NCI-H510A (cell line): ENCODE measurements at regions not wholly inside any gene's neighbourhood (a gene's known extent, or its start where the extent isn't known, plus 50 kb on each side); places are given as distances from the start of the nearest gene placed in this dataset.
"Not testable (repeated sequence)": the region's sequence is repeated elsewhere in the genome, so short reads cannot be mapped to it uniquely, and the experiment has no call there.

ENCODE experiments used
- DNase-seq: peaks from one replicate; lab custom pipeline; 2025; lab: John Stamatoyannopoulos, UW

- DNase-seq = no peak
These were observed 853.2 kb downstream of the UQCRFS1 start for GRCh38 chr19:28359431-28360414.

DNA sequence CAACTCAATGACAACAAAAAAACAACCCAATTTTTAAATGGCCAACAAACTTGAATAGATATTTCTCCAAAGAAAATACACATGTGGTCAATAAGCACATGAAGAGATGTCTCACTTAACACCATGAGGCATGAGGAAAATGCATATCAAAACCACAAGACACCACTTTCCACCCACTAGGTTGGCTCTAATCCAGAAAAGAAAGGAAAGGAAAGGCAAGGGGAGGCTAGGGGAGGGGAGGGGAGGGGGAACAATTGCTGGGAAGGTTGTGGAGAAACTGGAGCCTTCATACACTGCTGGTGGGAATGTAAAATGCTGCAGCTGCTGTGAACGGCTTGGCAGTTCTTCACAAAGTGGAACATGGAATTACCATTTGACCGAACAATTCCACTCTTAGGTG, 854.3 kb downstream of the UQCRFS1 start:
- no peak for DNase-seq

DNA sequence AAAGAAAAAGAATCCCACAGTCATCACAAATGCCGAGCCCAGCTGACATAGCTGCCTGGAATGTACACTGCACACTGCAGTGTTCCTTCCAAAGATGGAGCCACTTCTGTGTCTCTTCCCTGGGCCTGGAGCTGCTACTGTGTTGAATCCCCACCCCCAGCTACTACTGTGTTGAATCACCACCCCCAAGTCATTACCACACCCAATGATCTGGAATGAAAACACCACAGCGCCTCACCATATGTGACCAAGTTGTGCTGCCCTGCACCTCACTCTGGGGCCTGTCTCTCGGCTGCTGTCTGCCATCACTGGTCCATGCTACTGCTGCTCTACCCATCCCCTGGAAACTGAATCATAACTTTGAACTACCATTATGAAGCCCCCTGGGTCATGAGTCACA, 861.2 kb downstream of the UQCRFS1 start:
- no peak for DNase-seq

DNA sequence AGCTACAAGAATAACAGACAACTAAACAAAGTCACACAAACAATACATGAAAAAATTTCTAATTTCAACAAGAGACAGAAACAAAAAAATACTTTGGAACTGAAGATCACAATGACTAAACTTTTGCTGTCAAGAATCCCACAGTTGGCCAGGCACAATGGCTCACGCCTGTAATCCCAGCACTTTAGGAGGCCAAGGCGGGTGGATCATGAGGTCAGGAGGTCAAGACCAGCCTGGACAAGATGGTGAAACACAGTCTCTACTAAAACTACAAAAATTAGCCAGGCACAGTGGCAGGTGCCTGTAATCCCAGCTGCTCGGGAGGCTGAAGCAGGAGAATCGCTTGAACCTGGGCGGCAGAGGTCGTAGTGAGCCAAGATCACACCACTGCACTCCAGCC, 861.6 kb downstream of the UQCRFS1 start:
- not testable (repeated sequence) for DNase-seq

DNA sequence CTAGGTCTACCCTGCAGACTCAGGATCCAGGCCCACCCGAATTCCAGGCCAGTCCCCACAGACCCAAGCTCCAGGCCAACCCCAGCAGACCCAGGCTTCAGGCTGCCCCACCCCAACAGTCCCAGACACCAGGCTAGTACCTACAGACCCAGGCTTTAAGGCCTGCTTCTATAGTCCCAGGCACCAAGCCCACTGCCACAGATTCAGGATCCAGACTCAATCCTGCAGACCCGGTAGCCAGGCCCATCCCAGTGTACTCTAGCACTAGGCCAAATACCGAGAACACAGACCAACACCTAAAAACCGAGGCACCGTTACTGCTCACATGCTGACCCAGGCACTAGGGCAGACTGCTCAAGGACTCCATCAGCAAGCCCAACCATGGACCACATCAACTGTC, 862.3 kb downstream of the UQCRFS1 start:
- DNase-seq = no peak

- DNase-seq = no peak
These were observed 862.9 kb downstream of the UQCRFS1 start for GRCh38 chr19:28350037-28350436.

DNA sequence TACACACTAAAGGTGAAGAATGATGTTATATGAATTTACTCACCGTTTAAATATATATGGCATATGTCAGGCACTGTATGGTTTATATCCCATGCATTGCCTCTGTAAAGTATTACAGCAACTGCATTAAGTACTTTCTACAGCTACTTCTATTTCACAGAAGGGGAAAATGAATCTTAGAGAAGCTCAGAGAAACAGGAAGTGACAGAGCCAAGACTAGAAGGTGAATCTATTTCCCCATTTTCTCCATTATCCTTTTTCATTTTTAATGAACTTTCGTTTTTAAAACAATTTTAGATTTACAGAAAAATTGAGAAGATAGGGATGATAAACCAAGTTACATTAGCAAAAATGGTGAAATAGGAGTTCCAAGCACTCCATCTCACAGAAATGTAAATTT, 863.3 kb downstream of the UQCRFS1 start:
- DNase-seq = no peak

DNA sequence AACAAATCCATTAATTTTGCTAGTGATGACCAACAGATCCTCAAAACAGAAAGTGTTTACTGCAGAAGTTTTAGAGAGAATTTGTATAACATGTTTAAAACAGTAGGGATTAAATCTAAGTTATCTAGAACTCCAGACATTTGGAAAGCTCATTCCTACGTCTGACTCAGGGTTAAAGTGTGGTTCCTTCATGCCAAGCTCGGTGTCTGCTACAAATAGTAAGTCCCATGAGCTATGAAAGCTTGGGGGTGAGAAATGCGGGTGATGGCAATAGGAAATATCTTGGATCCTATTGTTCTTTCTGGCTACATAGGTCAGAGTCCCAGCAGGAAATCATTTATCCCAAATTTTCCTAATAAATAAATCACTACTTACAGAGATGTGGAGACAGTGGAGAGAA, 867.1 kb downstream of the UQCRFS1 start:
- no peak for DNase-seq

DNA sequence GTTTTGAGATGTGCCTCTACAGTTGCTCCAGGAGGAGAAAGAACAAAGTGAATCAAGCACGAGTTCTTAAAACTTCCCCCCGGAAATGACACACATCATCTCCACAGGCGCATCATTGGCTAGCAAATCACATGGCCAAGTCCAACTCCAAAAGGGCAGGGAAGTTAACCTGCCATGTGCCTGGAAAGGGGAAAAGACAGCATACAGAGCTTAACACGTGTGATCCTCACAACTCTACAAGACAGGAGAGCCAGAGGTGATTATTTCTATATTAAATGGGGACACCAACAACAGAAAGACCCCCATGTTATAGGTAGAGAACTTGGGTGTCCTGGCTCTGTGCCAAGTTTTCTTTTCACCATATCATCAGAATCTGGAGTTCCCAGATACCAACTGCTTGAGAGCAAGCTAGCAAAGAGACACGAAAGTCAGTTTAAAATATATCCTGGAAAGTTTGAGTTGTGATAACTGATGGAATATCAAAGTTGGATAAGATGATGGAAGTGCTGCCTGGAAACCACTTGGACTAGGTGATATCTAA, 871.1 kb downstream of the UQCRFS1 start:
- DNase-seq = no peak

DNA sequence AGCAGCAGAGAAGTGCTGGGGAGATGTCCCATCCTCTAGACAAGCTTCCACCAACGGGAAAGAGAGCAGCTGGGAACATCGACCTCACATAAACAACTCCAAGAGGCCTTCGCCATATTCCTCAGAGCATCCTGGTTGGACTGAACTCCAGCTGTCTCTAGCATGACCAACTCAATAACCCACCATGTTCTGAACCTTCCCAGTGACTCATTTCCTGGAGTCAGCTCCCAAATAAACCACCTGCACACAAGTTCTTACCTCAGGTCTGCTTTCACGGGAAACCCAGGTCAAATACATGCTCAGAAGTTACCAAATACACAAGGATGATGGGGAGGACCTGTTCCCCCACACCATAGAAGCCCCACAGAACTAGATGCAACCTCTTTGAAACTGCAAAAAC, 878.5 kb downstream of the UQCRFS1 start:
- DNase-seq = no peak

- DNase-seq = no peak
These were observed 879.0 kb downstream of the UQCRFS1 start for GRCh38 chr19:28333909-28334308.

DNA sequence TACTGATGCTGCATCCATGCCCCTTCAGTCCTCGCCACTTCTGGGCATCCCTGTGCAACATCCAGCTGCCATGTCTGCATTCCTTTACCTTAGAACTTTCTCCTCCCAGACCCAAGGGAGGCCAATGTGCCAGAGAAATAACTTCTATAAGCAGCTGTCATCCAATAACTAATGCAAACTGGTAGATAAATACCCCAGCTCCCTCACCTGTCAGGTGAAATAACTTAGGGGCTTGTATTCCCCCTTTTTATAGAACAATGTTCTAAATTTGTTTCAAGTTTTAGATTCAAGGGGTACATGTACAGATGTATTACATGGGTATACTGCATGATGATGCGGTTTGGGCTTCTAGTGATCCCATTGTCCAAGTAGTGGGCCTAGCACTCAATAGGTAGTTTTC, 880.1 kb downstream of the UQCRFS1 start:
- no peak for DNase-seq

DNA sequence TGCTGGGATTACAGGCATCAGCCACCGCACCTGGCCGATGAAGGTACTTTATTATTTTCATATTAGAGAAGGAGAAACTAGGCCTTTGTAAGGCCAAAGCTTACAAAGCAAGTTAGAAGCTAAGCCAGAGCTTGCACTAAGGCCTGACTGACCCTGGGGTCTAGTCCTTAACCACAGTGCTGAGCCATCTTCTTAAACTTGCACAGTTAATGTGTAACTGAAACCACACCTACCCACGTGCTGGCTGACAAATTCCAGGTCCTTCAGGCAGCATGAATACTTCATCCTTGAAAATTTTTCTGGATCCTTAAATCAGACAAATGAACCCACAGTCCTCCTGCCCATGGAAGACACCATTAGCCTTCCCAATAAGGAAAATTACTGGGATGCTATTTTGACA, 880.6 kb downstream of the UQCRFS1 start:
- no peak for DNase-seq

- no peak for DNase-seq
These were observed 881.4 kb downstream of the UQCRFS1 start for GRCh38 chr19:28331596-28331995.

- DNase-seq = no peak
These were observed 882.1 kb downstream of the UQCRFS1 start for GRCh38 chr19:28330831-28331230.

GRCh38 chr19:28329429-28329828, 883.5 kb downstream of the UQCRFS1 start:
- no peak for DNase-seq

DNA sequence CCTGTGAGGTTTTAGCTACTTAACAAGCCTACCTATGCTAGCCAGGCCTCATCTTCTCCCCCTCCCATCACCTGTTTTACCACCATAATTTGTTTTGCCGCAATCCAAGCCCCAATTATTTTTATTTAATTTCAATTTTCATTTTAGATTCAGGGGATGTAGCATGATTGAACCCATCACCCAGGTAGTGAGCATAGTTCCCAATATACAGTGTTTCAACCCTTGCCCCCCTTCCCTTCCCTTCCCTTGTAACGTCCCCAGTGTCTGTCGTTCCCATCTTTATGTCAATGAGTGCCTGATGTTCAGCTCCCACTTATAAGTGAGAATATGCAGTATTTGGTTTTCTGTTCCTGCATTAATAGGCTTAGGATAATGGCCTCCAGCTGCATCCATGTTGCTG, 885.0 kb downstream of the UQCRFS1 start:
- no peak for DNase-seq

DNA sequence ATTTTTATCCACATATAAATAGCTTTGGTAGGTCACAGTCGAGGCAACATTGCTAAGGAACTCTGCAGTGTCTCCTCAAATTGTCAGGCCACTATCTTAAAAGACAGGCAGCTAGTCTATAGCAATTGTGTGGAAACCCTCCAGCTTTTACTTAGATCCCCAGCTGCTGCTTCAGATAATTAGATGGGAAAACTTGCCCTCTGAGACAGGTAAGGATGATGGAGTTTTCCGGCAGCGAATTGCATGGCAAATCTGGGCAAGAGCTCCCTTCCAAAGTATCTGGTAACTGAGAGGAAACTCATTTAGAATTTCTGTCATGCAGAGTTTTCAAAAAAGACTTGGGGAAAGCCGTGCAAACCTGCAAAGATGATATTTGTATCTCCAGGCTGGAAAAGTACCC, 886.2 kb downstream of the UQCRFS1 start:
- DNase-seq = no peak

DNA sequence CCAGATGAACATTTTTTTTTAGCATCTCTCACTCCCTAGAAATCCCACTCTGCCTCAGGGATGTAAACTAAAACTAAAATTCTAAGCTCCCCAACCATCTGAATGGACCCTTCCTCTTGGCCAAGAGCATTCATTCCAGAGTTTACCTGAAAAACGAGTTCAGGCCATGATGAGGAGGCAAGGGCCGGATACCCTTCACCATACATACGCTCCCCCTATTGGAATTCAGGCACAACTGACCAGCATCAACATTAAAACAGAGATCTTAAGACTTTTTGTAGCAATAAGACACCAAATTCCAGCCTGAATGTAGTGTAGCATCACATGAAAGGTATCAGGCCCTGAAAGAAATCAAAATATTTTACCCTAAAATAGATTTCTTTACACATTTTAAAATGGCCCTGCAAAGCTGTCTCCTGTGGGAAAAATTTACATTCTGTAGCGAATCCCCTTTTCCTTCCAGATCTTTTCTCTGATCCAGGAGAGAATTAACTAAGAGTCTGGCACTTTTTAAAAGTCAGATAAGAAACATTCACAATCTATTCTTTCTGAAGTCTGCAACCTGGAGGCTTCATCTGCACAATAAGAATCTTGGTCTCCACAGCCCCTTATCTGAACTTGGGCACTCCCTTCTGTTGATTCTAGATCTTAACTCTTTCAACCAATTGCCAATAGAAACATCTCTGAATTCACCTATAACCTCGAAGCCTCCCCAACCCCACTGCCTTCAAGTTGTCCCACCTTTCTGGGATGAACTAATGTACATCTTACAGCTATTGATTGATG, 888.5 kb downstream of the UQCRFS1 start:
- no peak for DNase-seq

- no peak for DNase-seq
These were observed 890.0 kb downstream of the UQCRFS1 start for GRCh38 chr19:28322945-28323344.

DNA sequence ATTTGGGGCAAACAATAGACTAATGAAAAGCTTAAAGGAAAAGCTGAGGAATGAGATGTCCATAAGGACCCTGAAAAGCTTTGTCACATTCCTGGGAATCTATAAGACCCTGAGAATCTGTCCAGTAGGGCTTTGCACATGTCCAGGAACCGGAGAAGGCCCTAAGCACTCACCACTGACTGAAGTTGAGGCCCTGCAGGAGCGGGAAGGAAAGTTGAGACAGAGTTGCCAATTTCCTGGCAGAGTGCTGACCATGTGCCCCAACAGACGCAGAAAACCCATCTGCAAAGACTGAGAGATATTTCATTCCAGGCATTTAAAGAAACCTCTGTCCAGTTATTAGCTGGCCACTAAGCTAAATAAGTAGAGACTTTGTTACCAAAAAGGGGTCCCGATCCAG, 890.5 kb downstream of the UQCRFS1 start:
- no peak for DNase-seq

GRCh38 chr19:28319918-28320317, 893.0 kb downstream of the UQCRFS1 start:
- DNase-seq = no peak

DNA sequence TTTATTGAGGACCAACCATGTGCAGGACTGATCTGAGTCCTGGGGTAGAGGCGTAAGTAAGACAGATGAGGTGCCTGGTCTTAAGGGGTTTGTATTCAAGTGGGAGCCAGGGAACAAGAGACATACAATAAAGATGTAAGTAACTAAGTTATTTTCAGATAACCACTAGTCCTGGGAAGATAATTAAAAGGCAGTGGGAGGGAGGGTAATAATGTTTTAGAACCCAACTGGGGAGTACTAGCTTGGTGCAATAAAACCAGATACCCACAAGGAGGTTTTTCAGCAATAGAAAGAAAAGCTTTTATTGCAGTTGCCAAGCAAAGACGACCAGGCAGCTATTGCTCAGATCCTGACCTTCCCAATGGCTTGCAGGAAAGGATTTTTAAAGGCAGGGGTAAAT, 893.7 kb downstream of the UQCRFS1 start:
- no peak for DNase-seq
